ENCODE measurements at regions not wholly inside any gene's neighbourhood (a gene's known extent, or its start where the extent isn't known, plus 50 kb on each side); places are given as distances from the start of the nearest gene placed in this dataset.

DNA sequence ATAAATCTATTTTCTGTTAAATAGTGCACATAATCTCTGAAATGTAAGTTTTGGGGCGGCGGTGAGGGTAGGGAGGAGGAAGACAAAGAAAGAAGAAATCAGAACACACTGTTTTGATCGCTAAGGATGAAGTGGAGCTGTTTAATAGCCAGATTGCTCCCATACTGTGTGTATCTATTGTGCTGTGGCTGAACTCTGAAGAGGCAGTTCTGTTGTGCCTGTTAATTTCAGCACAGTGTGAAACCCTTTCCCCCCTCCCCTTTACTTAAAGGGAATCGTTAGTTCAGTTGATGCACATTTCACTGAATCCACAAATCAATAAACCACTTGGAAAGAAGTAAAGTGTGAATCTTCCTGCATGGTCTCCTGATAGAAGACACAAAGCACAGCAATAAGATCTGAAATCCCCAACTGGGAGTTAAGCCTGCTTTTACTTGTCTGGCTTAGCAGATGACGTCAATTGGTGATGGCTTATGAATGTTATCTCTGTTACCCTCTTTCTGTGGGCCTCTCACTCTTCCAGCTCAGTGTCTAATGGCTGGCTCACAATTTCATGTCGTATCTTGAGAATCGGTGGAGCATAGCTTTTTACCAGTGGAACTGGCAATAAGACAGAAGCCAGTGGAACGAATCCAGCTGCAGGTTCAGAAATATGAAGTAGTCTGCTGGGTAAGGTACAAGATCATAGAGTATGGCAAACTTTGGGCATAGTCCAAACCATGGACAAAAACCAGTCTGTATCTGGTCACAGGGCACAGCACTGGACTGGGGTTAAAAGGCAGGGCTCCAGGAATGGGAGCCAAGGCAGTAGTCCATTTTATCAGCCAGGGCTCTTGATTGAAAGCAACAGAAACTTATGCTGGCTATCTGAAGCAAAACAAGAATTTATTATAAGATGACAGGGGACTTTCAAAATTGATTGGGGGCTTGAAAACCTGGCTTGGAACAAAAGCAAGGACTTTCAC, 413.5 kb upstream of the SEL1L start:
- H3K36me3 Mint-ChIP-seq = no peaks in the 10 kb centered on the region
- peaks cover 2% of the 10 kb centered on the region in 2 donors for H3K9me3 Mint-ChIP-seq

DNA sequence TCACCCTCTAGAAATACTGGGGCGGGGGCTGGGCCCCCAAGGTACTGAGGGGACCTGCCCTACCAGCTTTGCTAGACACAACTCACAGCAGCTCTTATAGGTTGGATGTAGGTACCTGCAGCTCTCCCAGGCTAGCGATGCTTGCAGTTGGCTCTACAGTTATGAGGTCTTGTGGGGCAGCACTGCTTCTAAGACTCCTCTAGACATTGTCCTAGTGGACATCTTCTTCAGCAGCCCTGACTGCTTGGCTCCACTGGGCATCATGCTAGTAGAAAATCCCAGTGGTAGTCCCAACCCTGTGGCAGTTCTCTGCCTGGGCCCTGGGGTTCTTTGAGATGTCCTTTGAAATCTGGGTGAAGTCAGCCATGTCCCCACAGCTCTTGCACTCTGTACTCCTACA, 419.3 kb upstream of the SEL1L start:
- Mint-ChIP-seq H3K4me3 (no peak overlapping the region), H3K9me3 (peaks cover 0 to 5% of the 10 kb centered on the region in 2 donors), H3K36me3 (no peaks in the 10 kb centered on the region), H3K27ac (no peak overlapping the region), H3K4me1 (no peaks in the 10 kb centered on the region), H3K27me3 (no peaks in the 10 kb centered on the region)
- no peak for DNase-seq
- no peak for ATAC-seq (replicated peaks)

More for the DNA sequence above, 413.5 kb upstream of the SEL1L start:
- Mint-ChIP-seq H3K4me1 (no peaks in the 10 kb centered on the region), H3K27ac (no peak overlapping the region), H3K27me3 (no peaks in the 10 kb centered on the region), H3K4me3 (no peak overlapping the region)
- no peak for ATAC-seq (replicated peaks)
- no peak for DNase-seq

DNA sequence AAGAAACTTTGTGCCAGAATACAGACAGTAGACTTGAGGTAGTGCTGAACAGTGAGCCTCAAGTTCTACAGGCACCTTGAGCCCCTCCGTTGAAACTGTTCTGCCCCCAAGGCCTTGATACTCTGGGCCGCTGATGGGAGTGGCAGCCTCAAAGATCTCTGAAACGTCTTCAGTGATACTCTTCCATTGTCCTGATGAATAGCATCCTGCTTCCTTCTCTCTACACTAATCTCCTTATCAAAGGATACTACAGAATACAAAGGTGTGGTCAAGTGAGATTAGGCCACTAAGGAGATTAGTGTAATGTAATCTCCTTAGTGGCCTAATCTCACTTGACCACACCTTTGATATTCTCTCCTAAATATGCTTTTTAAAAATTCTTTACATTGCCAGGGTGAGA, 419.8 kb upstream of the SEL1L start:
- H3K9me3 Mint-ChIP-seq = peaks cover 0 to 5% of the 10 kb centered on the region in 2 donors
- H3K27me3 Mint-ChIP-seq = no peaks in the 10 kb centered on the region
- DNase-seq (no peak), ATAC-seq (replicated peaks) (no peak)
- H3K36me3 Mint-ChIP-seq = no peaks in the 10 kb centered on the region
- no peak overlapping the region for H3K4me3 Mint-ChIP-seq
- H3K27ac Mint-ChIP-seq = no peak overlapping the region
- H3K4me1 Mint-ChIP-seq = no peaks in the 10 kb centered on the region

DNA sequence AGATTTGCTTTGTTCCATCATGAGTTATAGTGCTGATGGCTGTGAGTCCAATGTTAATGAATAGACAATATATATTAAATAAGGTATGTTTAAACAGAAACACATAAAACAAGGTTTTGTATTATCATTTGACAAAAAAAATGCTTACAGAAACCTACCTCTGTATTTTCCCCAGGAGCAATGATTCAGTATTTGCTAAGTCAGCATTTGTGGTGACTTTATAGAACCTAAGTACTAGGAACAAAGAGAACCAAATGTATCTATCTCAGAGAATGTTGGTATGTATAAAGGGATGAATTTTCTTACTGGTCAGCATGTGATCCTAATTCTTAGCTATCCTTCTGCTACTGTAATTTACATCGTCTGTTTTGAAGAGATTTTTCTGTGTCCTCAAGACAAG, 421.5 kb upstream of the SEL1L start:
- H3K27me3 Mint-ChIP-seq = no peaks in the 10 kb centered on the region
- no peaks in the 10 kb centered on the region for H3K4me1 Mint-ChIP-seq

DNA sequence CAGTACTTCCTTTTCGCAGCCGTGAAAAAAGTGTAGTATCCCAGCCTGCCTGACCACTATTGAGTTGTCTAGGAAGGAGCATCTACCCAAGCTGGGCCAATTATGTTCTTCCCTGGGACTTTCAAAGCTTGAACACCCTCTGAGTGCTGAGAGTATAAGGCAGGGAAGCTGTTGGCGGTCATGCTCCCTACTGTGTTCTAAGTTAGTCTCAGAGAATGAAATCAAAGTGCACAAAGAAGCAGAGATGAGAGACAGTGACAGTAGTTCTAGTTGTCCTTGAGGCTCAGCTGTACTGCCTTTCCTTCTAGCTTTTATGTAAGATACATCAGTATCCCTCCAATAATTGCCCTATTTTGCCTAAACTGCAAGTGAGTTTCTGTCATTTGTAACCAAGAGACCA, 427.1 kb upstream of the SEL1L start:
- no peak for ATAC-seq (replicated peaks)
- H3K4me1 Mint-ChIP-seq = no peaks in the 10 kb centered on the region
- H3K9me3 Mint-ChIP-seq = peaks cover 0 to 2% of the 10 kb centered on the region in 2 donors
- H3K27ac Mint-ChIP-seq = no peak overlapping the region
- DNase-seq = no peak
- H3K4me3 Mint-ChIP-seq = no peak overlapping the region
- no peaks in the 10 kb centered on the region for H3K27me3 Mint-ChIP-seq
- no peaks in the 10 kb centered on the region for H3K36me3 Mint-ChIP-seq

More for the DNA sequence above, 421.5 kb upstream of the SEL1L start:
- H3K36me3 Mint-ChIP-seq = no peaks in the 10 kb centered on the region
- ATAC-seq (replicated peaks) (no peak), DNase-seq (no peak)
- no peak overlapping the region for H3K4me3 Mint-ChIP-seq
- no peak overlapping the region for H3K27ac Mint-ChIP-seq
- H3K9me3 Mint-ChIP-seq = peaks cover 0 to 6% of the 10 kb centered on the region in 2 donors

DNA sequence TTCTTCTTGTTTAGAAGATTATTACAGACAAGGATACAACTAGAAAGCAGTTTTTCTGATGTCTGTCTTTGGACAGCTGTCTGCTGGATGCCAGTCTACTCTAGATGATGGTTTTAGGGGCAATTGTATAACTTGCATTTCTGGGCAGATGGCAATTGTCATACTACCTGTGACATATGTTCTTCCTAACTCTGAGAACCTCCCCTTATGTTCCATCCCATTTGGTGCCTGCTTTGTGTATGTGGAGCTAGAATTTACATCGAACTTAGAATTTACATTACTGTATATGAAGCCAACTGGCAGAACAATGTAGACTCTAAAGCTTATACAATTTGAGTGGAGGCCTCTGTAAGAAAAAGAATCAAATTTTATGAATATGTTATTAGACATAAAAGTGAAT, 430.2 kb upstream of the SEL1L start:
- no peak for ATAC-seq (replicated peaks)
- no peaks in the 10 kb centered on the region for H3K36me3 Mint-ChIP-seq
- no peak overlapping the region for H3K4me3 Mint-ChIP-seq
- H3K27ac Mint-ChIP-seq = no peak overlapping the region
- H3K27me3 Mint-ChIP-seq = no peaks in the 10 kb centered on the region
- no peaks in the 10 kb centered on the region for H3K4me1 Mint-ChIP-seq
- DNase-seq = no peak
- H3K9me3 Mint-ChIP-seq = peaks cover 0 to under 1% of the 10 kb centered on the region in 2 donors

DNA sequence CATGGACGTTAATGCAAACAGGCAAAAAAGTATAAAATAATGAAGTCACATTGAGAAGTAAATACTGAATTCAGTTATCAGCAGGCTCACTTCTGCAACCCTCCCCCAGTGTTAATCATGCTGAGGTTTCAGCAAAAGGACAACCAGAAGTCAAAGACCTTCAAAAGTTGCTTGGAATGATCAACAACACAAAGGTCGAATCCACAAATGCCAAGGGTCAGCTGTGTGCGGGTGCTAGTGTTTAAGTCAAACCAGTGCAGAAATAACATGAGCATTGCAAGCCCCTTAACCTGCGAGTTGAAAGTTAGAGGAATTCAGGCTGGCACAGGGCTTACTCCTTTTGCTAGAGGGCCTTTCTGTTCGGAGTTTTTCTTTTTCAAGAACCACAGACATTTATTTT, 436.7 kb upstream of the SEL1L start:
- Mint-ChIP-seq H3K27me3 (no peaks in the 10 kb centered on the region), H3K4me1 (no peaks in the 10 kb centered on the region), H3K4me3 (no peak overlapping the region), H3K27ac (no peak overlapping the region), H3K9me3 (peaks cover 0 to 4% of the 10 kb centered on the region in 2 donors), H3K36me3 (no peaks in the 10 kb centered on the region)
- DNase-seq (no peak), ATAC-seq (replicated peaks) (no peak)

DNA sequence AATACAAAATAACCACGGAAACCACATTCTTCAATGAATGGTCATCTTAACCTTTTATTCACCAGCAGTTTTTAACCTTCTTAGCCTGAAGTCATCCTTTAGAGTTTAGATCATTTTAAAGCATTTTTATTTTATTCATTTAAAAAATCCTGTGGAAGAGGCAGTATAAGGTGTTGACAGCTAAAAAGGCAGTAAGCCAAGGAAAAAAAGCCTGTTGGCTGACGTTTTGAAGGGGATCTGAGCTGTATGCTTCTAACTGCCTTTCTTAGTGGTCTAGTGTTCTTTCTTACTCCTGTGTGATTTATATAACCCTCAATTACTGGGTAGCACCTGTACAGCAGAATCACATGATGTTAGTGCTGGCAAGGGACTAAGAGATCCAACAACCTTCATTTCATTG, 438.3 kb upstream of the SEL1L start:
- no peaks in the 10 kb centered on the region for H3K36me3 Mint-ChIP-seq
- peaks cover 0 to 4% of the 10 kb centered on the region in 2 donors for H3K9me3 Mint-ChIP-seq
- no peak overlapping the region for H3K4me3 Mint-ChIP-seq
- ATAC-seq (replicated peaks) = no peak
- H3K4me1 Mint-ChIP-seq = no peaks in the 10 kb centered on the region
- no peak overlapping the region for H3K27ac Mint-ChIP-seq
- H3K27me3 Mint-ChIP-seq = no peaks in the 10 kb centered on the region
- DNase-seq = no peak

DNA sequence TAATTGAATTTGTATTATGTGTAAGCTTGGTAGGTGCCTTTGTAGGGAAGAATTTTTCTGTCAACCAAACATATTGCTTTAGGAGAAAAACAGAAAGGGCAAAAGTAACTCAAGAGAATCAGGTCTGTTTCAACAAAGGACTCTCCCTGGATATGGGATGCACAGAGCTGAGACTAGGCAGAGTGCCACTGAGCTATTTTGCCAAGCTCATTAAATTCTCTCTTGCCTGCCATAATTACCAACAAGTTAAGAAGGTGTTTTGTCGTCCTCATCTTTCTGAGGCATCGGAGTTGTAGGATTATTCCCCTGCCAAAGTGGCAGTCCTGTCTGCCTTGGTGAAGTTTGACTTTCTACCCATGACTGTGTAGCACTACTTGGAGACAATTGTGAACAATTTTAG, 438.9 kb upstream of the SEL1L start:
- H3K36me3 Mint-ChIP-seq = no peaks in the 10 kb centered on the region
- H3K27ac Mint-ChIP-seq = no peak overlapping the region
- H3K9me3 Mint-ChIP-seq = peaks cover 0 to 4% of the 10 kb centered on the region in 2 donors
- DNase-seq (no peak), ATAC-seq (replicated peaks) (no peak)
- H3K4me3 Mint-ChIP-seq = no peak overlapping the region
- H3K4me1 Mint-ChIP-seq = no peaks in the 10 kb centered on the region
- no peaks in the 10 kb centered on the region for H3K27me3 Mint-ChIP-seq

DNA sequence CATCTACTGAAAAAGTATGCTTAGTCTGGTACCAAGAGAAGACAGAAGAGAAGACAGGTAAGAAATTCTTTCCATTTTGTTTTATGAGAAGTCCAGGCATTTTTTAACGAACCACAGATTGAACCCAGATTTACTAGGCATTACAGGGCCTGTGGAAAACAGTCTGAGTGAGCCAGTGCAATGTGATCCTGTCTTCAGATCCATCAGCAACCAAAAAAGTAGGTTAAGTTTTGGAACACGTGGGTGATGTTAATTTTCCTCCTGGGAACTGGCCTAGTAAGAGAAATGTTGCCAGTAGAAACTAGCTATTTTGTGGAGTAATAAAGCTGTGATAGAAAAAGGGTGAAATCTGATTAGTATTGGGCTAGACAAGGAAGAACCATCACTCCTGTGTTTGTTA, 440.9 kb upstream of the SEL1L start:
- DNase-seq = no peak
- no peak overlapping the region for H3K4me3 Mint-ChIP-seq
- H3K27ac Mint-ChIP-seq = no peak overlapping the region
- no peaks in the 10 kb centered on the region for H3K27me3 Mint-ChIP-seq
- no peak for ATAC-seq (replicated peaks)
- H3K9me3 Mint-ChIP-seq = peaks cover 0 to 4% of the 10 kb centered on the region in 2 donors
- no peaks in the 10 kb centered on the region for H3K4me1 Mint-ChIP-seq
- H3K36me3 Mint-ChIP-seq = no peaks in the 10 kb centered on the region

DNA sequence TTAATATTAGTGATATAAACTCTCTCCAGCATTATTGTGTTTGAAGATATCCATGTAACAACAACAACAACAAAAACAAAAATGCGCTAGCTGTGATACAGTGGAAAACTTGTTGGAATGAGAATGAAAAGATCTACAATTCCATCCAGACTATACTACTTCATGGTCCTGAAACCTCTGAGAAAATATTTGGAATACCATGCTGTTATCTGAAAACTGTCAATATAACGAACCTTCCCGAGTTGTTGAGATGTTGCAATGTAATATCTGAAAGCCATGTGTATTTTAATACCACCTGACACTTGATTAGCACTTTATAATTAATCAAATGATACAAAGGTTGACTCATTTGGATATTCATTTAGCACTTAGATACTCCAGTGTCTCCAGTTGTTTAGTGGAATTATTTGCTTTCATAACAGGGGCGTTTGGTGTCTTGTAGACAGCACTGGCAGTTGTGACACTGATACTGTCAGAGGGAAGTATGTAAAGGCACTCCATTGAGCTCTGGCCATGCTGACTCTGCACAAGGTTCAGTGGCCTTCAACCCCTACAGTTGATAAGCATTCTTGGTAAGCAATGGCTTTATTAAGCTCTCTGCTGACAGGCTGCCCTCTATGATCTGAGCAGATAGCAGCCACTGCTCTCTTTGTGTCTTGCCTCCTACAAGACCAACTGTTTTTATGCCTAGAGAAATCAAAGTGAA, 447.1 kb upstream of the SEL1L start:
- Mint-ChIP-seq H3K36me3 (no peaks in the 10 kb centered on the region), H3K27ac (no peak overlapping the region), H3K27me3 (no peaks in the 10 kb centered on the region), H3K4me1 (no peaks in the 10 kb centered on the region), H3K9me3 (peaks cover 0 to 1% of the 10 kb centered on the region in 2 donors), H3K4me3 (no peak overlapping the region)
- DNase-seq (no peak), ATAC-seq (replicated peaks) (no peak)

DNA sequence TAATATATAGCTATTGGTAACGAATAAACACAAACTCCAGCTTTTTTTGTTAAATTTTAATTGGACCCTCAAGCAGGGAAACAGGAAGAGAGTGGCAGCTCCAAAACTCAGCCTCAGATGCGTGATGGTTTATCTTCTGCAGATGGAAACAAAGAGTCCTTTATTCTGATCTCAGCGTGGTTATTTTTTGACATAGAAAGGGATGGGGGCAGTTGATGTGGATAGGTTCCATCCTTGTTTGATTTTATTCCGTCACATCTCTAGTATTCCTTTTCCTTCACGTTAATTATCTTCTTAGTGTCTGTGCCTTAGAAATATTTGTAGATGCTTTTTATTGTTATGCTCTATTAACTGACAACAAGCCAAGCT, 447.6 kb upstream of the SEL1L start:
- no peak for ATAC-seq (replicated peaks)
- peaks cover 0 to 1% of the 10 kb centered on the region in 2 donors for H3K9me3 Mint-ChIP-seq
- no peaks in the 10 kb centered on the region for H3K4me1 Mint-ChIP-seq
- H3K36me3 Mint-ChIP-seq = no peaks in the 10 kb centered on the region
- no peaks in the 10 kb centered on the region for H3K27me3 Mint-ChIP-seq
- DNase-seq = no peak
- no peak overlapping the region for H3K27ac Mint-ChIP-seq
- no peak overlapping the region for H3K4me3 Mint-ChIP-seq

DNA sequence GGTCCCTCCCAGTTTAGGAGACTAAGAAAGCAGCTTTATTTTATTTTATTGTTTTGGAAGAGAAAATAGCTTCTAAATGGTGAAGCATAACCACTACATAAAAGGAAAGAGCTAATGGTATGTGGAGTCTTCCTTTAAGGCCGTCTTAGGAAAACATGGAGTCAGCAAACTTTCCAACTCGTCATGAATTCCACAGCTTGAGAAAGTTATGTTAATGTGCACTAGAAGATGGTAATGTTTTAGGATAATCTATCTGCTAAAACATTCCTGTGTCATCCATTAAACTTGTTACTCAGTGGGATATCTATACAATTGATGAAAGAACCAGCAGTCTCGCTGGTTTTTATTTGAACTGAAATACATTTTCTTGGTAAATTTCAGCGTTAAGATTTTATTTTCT, 448.4 kb upstream of the SEL1L start:
- no peaks in the 10 kb centered on the region for H3K27me3 Mint-ChIP-seq

DNA sequence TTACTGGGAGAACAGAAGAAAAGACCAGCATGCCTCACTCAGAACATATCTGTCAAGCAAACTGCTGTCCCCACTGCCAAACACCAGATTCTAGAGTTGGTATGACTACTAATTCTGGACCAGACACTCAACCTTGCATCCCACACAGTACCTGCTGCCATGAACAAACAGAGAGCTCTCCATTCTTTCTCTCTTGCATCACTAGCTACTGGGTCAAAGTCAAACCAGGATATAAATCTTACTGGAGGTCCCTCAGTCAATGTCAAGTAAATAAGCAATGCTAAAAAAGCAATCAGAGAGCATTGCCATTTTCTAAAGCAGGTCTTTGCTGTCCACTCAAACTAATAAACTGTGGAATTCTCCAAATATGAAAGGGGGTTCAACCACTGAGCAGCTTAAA, 452.4 kb upstream of the SEL1L start:
- H3K27me3 Mint-ChIP-seq = peaks cover 4 to 5% of the 10 kb centered on the region in 2 donors
- no peaks in the 10 kb centered on the region for H3K4me1 Mint-ChIP-seq
- H3K9me3 Mint-ChIP-seq = peaks cover 0 to 1% of the 10 kb centered on the region in 2 donors
- no peak overlapping the region for H3K27ac Mint-ChIP-seq
- DNase-seq (no peak), ATAC-seq (replicated peaks) (no peak)
- no peaks in the 10 kb centered on the region for H3K36me3 Mint-ChIP-seq
- no peak overlapping the region for H3K4me3 Mint-ChIP-seq

More for the DNA sequence above, 448.4 kb upstream of the SEL1L start:
- peaks cover 0 to 1% of the 10 kb centered on the region in 2 donors for H3K9me3 Mint-ChIP-seq
- no peak overlapping the region for H3K27ac Mint-ChIP-seq
- H3K4me3 Mint-ChIP-seq = no peak overlapping the region
- DNase-seq (no peak), ATAC-seq (replicated peaks) (no peak)
- no peaks in the 10 kb centered on the region for H3K36me3 Mint-ChIP-seq
- no peaks in the 10 kb centered on the region for H3K4me1 Mint-ChIP-seq

DNA sequence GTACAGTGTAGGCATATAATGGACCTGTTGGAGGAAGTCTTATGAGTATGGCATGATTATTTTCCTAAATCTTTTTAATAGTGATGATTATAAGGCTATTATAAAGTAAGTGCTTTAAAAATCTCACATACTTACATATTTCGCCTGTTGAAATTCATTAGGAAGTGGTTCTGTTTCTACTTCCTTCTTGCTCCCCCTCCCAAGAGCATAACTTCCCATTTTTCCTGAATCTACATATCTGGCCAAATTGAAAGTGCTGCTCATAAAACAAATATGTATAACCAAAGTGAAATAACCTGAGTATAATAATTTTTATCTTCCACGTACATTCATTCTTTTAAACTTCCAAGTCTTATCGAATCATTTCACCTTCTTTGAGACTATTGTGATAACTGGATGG, 455.6 kb upstream of the SEL1L start:
- Mint-ChIP-seq H3K27me3 (peaks cover 4 to 5% of the 10 kb centered on the region in 2 donors), H3K36me3 (no peaks in the 10 kb centered on the region), H3K9me3 (no peaks in the 10 kb centered on the region), H3K27ac (no peak overlapping the region), H3K4me3 (no peak overlapping the region), H3K4me1 (no peaks in the 10 kb centered on the region)
- DNase-seq (no peak), ATAC-seq (replicated peaks) (no peak)

Data from stimulated activated naive B cell treated with anti-CD40 and anti-IgM and Interleukin-4, amounts not matched to agents 10 μg/mL and 1 μg/mL and 100 μg/mL, for 72 hours (primary cell).